ENCODE measurements at regions not wholly inside any gene's neighbourhood (a gene's known extent, or its start where the extent isn't known, plus 50 kb on each side); places are given as distances from the start of the nearest gene placed in this dataset.

DNA sequence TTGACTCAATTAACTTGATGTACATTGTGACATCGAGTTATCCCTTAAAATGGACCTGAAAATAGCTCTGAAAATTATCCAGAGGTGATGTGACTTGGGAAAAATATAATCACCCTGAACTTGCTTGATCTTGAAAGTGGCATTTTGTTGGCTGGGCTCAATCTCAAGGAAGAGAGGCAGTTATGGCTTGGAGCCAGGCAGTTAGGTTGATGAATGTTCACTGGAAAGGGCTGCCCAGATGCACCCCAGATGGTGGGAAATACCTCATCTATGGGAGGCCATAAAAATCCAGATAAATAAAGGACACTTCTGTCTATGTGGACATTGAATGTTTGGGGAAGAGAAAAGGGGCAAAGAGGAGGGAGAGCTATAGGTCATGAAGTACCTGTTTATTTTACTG lies 55.7 kb upstream of the OR5AN1 start:
- DNase-seq, result no peak

GRCh38 chr11:59295435-59295834 lies 63.3 kb upstream of the OR5AN1 start:
- DNase-seq, result no peak

DNA sequence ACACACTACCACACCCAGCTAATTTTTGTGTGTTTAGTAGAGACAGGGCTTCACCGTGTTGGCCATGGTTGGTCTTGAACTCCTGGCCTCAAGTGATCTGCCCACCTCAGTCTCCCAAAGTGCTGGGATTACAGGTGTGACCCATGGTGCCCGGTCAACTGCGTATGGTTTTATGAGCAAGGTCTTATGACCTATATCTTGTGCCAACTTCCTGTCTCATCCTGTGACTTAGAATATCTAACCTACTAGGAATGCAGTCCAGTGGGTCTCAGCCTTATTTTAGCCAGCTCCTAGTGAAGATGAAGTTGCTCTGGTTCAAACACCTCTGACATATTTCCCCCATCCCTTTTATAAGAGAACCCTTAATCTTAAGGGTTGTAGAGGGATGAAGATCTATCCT lies 66.1 kb upstream of the OR5AN1 start:
- DNase-seq, result no peak

DNA sequence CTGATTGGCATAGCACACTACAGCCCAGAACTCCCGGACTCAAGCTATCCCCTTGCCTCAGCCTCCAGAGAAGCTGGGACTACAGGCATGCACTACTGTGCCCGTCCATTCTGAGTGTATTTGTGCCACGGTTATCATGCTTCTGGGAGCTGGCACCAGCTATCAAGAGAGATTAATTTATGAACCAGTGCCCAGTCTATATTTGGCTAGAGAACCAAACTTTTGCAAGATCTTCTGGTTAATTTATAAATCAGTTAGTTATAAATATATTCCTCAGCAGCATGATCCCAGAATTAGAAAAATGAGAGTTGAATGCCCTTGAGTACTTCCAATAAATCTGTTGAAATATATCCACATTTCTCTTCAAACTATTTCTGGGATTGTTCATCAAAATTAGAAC lies 67.5 kb upstream of the OR5AN1 start:
- no peak for DNase-seq

DNA sequence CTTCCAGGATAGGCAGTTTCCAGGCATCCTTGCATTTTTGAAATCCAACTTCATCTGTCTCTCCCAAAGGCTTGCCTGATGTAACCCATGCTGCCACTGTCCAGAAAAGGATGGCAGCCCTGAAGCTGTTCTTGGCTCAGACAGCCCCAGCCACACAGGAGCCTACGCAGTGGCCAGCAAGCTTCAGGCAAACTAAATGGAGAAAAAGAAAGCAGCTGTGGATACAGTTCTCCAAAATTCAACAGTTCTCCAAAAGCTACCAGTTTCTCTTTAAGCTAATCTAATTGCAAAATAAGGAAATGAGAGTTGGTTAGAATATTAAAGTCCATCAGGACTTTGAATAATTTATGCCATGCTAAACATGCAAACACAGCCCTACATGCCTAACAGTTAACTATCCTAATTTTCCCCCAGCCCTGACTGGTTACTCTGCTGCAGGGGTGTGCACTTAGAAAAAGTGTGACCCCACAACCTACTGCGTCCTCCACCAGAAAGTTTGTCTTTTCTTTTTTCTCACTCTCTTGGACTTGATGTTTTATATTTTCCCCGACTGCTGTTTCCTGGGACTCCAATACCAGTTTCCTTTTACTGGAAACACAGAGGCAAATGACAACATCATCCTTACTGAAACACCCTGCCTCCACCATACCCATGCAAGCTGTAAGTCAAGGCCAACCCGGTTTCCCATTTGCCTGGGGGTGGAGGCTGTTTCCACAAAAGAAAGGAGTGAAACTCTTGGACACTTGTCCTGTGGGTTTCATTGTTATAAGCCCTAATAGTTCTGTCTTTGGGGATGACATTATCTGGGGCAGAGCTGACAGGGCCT lies 69.1 kb upstream of the OR5AN1 start:
- peak; percentile 75 for DNase-seq

DNA sequence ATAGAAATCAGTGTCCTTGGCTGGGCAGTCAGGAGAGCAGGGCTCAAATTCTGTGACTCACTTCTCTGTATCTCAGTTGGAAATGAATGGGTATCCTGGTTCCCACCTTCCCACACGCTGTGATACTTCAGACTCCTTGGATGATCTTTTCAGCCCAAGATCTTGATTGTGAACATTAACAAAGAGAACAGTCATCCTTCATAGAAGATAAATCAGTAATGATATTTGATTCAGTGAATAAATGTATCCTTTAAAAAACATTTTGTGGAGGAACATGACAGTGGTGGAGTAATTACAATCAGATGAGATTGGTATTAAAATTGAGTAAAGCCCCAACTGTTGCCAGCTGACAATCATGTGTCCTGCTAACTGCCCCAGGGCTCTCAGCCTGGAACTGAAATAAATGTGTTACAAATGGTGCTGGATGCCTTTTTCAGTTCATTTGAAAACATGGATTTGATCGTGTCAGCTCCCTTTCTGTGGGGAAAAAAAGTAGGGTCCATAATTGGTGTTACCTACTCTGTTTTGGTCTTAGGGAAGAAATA lies 72.9 kb upstream of the OR5AN1 start:
- DNase-seq, result no peak

DNA sequence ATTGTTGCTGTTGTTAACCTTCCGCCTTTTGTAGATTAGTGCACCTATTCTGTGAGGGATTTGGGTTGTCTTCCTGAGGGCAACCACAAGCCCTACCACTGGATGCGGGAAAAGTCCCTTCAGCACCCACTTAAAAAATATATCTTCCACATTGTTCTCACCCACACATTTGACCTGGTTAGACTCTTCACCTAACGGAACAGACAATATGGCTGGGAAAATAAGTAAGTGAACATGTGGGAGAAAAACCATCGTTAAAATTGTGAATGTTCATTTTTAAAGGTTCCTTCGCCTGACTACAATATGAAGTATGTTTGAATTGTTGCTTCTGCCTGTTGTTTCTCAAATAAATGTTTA lies 72.0 kb upstream of the MPEG1 start:
- no peak for DNase-seq

DNA sequence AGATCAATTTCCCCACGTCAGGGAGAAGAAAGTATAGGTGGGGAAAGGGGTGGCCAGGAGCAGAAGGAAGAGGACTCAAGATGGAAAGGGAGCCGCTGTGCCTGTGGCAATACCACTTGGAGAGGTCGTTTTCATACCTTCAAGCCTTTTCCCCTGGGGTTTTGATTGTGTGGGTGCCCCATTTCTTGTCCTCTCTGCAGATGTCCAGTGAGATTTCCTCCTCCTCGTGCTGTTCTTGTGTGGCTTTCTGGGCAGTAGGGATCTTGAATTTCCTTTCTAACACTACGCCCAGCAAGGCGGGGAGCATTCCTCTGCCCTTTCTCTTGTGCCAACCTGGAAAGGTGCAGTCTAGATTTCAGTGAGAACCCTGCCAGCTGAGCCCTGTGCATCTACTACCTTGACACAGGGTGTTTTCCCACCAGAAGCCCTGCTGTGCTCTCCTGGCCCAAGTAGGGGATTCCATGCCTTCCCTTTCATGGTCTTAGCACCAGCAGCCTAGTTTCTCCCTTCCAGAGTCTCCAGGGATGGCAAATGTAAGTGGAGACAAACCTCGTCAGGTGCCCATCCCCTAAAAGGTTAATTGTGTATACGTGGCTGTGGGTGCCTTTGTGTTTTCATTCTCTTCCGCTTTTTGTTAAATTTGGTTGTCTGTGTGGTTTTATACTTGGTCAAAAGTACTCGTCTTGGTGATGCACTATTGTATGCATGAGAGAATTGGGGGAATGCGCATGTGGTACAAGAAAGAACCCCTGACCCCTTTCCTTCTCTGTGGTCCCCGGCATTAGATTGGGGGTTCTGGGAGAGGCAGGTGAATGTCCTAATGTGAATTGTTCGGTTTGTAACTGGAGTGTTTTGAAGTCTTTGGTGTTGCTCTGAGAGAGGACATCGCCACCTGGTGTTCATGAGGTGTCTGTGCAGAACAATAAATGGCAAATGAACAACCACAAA lies 71.4 kb upstream of the MPEG1 start:
- peak; percentile 76 for DNase-seq

- no peak for DNase-seq
Measured at GRCh38 chr11:59283311-59283710, 70.6 kb upstream of the MPEG1 start.

DNA sequence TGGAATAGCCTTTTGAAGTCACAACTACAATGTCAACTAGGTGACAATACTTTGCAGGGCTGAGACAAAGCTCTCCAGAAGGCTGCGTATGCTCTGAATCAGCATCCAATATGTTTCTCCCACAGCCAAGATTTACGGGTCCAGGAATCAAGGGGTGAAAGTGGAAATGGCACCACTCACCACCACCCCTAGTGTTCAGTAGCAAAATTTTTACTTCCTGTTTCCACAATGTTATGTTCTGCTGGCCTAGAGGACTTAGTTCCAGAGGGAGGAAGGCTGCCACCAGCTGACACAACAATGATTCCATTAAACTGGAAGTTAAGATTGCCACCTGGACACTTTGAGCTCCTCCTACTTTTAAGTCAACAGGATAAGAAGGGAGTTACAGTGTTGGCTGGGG lies 68.5 kb upstream of the MPEG1 start:
- DNase-seq, result no peak

- peak; percentile 45 for DNase-seq
Measured at GRCh38 chr11:59273373-59273841, 60.7 kb upstream of the MPEG1 start.

DNA sequence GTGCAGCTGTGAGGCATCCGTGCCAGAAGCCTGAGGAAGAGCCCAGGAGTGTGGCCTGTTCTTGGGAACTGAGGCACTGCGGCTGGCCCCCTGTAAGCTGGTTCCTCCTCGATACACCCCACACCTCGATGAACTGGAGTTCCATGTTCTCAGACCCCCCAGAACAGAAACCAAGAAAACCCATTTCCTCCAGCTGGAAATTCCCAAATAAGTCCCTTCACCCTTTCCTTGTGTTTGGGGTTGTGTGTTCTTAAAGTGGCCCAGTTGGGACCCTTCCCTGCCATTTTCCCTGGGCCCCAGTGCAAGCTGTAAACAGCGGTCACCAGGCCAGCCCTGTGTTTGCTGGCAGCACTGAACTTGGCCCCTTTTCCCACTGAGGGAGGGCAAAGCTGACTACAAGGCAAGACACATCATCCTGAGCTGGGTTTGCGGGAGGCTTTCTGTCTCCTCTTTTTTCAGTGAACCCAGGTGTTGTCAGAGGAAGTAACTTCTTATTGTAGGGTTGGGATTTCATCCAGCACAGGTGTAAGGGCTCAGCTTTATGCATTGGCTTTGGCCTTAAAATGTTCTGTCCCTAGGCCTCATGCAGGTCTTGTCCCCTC lies 60.1 kb upstream of the MPEG1 start:
- peak; percentile 19 for DNase-seq

- DNase-seq, result no peak
Measured at GRCh38 chr11:59271811-59272327, 59.1 kb upstream of the MPEG1 start.

GRCh38 chr11:59271247-59271755 lies 58.6 kb upstream of the MPEG1 start:
- peak; percentile 13 for DNase-seq

GRCh38 chr11:59267736-59268475 lies 55.2 kb upstream of the MPEG1 start:
- no peak for DNase-seq

GRCh38 chr11:59267196-59267595 lies 54.5 kb upstream of the MPEG1 start:
- DNase-seq, result no peak

DNA sequence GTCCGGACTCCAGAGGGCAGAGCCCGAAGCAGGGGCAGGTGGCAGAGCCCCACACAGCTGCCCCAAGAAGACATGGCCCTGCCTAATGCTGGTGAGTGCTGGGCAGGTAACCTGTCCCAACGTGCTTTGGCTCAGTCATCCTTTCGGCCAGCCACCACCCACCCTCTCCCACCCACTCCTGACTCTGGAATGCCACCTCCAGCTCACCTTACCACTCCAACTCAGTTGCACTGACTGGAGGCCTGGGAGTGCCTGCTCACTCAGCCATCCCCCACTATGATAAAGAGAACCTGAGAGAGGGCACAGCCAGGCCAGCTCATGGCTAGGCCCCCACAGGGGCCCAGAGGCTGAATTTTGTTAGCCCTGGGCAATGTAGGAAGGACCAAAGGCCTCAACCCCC lies 53.8 kb upstream of the MPEG1 start:
- DNase-seq, result no peak

GRCh38 chr11:59265735-59266134 lies 53.0 kb upstream of the MPEG1 start:
- DNase-seq, result no peak

GRCh38 chr11:59264736-59265135 lies 52.0 kb upstream of the MPEG1 start:
- no peak for DNase-seq

- no peak for DNase-seq
Measured at GRCh38 chr11:59263225-59263894, 50.6 kb upstream of the MPEG1 start.

Data from suppressor macrophage treated with lipopolysaccharide for 4 hours (primary cell).